Stimulated activated CD8-positive, alpha-beta memory T cell treated with anti-CD3 and anti-CD28 coated beads, Interleukin-2, amount 100 ng/mL, for 48 hours (primary cell): ENCODE measurements at regions not wholly inside any gene's neighbourhood (a gene's known extent, or its start where the extent isn't known, plus 50 kb on each side); places are given as distances from the start of the nearest gene placed in this dataset.

Experiments used
- DNase-seq, 2 donors: peaks; one replicate each; pipeline ENCODE4 v3.0.0-alpha.2; 2020; ENCODE audit warnings: low read depth in 2 of 2

DNA sequence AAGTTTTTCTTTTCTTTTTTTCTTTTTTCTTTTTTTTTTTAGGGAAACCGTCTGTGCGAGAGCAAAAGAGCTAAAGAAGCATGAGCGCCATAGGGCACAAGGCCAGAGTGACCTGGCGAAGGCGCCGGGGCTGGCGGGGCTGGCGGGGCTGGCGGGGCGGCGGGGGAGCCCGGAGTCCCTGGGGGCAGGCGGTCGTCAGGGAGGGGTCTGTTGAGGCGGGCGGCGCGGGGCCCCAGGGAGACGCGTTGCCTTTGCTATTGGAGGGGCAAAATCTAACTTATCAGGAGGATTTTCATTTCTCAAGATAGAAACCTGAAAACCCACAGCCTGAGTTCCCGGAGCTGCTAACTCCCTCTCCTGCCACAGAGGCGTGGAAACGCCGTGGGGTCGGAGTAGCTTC lies 135.6 kb upstream of the SMAD1 start:
- no peak for DNase-seq

DNA sequence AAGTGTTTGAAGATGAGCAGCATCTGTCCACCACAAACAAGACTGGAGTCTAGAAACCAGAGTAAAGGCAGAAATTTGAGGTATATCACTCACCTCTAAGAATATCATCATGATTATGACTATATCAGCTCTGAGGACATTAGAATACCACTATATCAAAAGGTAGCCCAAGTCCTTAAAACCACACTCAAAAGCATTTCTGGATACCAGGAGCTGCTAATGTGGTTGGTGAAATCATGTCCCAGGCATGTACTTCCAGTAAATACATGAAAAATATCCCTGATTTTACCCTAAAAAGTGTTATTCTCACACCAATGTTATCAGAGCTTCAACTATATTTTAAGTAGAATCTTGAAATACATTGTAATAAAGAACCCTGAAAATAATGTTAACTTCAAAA lies 136.3 kb upstream of the SMAD1 start:
- no peak for DNase-seq

DNA sequence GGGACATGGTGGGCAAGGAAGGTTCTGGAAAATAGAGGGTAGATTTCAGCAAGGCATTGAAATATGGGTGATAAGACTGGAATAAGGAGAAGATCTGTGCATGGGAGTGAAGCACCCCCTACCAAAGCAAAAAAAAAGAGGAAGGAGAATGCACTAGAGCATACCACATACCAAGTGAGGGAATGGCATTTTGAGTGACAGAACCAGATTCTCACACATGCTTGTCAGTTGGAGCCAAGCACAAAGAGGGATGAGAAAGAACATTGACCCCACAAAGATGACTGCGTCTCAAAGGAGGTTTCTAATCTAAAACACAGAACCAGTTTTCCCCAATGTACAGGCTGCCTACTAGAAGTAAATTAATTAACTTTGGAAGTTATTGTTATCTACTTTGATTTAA lies 140.3 kb upstream of the SMAD1 start:
- no peak for DNase-seq

DNA sequence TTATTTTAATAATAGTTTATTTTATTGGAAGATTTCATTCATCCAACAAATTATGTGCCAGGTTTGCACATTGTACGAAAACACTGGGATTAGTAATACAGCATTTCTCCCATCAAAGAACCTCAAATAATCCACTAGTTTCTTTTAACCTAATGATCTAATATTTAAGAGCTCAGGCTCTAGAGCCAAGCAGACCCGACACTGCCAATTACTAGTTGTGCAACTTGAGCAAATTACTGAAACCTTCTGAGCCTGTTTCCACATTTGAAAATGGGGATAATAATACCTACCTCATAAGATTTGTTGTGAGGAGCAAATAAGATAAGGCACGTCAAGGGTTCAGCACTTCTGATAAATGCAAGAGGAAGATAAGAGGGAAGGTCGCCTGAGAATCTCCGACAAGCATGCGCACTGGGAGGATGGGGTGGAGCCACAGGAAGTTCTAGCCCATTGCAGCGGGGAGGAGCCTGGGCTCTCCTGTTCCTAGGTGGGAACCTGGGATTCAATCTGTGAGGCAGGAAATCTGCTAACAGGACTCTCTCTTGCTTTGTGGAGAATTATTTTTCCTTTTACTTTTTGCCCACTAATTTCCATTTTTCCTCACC lies 141.5 kb upstream of the SMAD1 start:
- DNase-seq = no peak

DNA sequence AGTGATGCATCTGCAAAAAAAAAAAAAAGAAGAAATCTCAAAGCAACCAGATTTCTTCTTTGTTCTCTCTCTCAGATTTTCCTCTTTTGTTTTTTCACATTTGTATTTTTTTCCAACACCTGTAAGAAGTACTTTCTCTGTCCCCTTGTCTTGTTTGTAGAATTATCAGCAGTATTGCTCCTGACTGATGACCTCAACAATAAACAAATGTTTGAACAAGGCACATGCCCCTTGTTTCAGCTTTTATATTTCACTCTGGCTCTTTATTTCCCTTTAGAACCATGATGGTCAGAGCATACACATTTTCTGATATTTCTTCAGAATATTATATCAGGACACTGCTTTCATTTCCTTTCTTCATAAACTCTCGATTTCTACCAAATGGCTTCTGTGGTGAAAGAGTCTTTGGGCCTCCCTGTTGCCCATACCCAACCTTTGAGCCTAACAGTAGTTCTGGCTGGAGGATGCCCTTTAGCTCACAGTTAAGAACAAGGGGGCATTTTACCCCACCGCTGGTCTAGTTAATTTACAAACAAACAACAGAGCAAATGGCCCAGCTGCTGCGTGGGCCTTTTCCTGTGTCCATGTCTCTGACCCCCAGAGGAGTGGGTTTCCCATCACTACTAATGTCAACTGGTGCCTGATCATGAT lies 142.5 kb upstream of the SMAD1 start:
- no peak for DNase-seq

DNA sequence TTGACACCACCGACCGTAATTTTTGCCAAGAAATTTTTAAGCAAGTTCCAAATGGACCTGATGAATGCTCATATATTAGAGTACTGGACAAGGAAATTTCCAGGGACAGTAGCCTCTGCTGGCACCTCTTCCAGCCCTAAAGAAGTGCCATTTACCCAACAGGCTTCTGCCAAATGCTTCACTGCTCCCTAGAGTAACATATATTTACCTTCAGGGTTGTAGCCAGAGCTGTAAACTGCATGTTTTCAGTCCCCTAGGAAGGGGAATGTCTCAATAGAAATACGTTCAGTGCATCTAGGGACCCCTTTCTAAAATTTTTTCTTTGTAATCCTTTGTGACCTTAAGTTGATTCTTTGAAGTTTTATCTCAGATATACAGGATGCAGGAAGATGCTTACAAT lies 143.1 kb upstream of the SMAD1 start:
- no peak for DNase-seq

DNA sequence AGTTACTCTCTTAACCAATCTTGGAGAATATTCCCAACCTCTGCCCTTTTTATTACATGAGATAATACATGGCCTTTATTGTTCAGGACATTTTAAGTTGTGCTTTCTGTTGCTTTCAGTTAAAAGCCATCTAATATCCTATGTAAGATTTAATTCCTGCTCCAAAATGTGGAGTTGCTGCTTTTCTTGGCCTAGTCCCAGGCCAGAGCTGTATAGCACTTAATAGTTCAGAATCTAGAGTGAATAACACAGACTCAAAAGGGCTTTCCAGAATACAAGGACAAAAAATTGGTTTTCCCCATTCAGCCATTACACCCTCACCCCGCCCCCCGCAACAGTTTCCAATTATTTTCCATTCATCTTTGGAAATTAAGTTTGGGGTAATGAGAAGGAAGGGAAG lies 144.3 kb upstream of the SMAD1 start:
- DNase-seq = no peak

DNA sequence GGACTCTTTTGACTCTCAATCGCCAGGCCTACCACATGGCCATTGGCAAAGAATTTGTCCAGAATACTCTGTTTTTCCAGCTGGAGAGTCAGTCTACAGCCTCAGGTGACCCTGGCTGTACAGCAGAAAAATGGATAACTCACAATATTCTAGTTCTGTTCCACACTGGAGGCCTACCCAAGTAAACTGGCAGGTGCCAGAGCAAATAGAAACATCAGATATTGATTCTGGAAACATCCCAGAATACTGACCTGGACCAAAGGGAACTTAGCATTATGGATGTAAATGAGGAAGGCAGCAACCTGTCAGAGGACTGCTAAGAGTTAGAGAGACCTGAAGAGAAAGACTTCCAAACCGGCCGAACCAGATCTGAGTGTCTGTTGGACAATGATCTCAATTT lies 147.9 kb upstream of the SMAD1 start:
- no peak for DNase-seq

DNA sequence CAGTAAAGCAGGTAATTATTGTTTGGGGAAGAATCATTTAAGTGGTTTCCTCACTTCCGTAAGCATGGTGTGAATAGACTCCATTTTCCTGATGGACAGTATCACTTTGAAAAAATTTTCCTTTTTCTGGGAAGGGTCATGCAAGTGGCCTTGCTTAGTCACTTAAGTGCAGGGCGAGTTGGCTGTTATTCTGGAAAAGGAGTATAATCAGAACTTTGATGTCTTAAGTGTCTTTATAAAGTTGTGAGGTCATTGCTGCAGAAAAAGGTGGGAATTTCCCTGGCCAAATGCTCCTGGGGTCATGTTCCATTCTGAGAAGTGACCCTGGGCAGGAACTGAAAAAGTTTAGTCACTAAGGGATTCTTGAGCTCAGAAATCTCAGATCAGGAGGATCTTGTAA lies 146.1 kb upstream of the OTUD4 start:
- no peak for DNase-seq

DNA sequence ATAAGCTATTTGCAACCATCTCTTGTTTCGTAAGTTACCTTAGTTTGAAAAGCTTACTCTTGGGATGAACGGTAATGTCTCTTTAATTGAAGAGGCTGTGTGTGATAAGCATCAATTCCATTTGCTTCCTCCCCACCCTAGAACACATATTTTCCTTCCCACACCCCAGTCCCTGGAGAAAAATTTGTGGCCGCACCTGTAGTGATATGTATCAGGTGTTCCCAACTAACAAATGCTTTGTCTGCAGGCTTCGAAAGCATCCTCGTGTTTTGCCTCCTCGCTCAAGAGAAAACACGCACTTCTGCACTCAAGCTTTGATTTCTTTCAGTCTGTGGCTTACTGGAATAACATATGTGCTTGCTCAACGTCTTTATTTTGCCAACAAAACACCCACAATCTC lies 143.8 kb upstream of the OTUD4 start:
- DNase-seq = no peak

DNA sequence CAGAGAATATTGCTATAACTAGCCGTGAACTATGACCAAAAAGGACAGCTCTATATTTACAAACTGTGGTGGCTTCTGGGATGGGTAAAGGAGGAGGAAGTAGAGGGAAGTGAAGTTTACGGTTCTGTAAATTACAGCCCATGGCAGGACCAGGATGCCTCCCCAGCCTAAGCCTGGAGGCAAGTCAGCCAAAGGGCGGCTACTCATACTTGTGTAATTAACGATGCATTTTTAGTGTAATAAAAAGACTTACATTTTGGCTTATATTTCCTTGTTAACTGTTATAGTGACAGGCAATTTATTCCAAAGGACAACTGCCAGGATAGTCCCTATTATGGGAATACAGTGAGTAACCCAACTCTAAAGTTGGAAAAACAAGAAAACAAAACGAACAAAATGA lies 139.9 kb upstream of the OTUD4 start:
- DNase-seq = no peak

DNA sequence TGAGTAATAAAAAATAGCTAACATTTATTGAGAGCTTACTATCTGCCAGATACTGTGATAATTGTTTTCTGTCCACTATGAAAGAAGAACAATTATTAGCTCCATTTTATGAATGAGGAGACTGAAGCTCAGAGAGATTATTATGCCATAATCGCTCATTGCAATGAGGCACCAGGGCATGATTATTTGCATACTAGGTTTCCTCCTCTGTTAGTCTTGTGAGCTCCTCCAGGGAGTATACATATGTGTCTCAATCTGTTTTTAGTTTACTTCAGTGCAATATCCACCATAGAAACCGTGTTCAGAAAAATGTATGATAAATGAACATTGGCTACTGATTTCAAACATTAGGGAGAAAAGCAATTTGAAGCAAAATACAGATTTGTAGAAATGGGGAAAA lies 139.4 kb upstream of the OTUD4 start:
- DNase-seq = no peak

DNA sequence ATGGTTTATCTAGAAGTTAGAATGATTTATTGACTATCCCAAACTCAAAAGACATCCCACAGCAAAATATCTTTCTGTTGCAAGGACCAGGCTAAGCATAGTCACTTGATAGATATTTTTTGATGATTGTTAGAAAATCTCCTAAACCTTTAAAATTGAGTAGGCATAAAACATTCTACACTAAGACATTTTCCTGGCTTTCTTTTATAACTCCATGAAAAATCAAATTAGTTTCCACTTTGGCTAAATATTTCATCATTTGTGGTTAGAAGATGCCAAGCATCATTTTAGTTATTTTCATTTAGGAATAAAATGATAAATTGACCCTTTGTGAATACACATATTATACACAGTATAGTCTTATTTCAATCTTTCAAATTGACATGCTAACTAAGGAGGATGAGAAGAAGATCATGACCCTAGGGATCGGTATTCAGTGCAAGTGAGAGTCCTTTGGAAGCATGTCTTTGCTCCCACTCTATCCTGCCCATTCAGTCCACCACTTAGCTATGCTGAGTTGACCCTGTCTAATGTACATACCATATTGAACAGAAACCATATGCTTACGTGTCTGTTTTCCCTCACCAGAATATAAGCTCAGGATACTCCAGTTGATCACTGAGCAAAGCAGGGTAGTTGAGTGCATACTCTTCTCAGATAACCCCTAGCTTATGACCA lies 136.6 kb upstream of the OTUD4 start:
- DNase-seq = no peak

DNA sequence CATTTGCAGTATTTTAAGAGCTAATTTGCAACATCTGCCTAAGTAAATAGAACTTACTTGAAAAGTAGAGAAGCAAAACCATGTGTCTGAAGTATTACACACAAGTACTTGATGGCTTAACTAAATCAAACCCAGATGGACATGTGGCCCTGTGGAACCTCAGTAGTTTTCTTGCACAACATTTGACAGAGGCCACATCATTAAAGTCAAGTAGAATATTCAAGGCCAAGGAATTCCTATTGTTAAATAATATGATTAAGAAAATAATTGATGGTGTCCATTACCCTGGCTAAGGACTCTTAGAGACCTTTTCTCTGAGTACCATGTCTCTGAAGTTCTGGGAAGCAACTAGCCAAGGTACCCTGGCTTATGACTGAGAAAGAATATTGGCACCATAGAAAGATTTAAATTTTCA lies 135.4 kb upstream of the OTUD4 start:
- no peak for DNase-seq

DNA sequence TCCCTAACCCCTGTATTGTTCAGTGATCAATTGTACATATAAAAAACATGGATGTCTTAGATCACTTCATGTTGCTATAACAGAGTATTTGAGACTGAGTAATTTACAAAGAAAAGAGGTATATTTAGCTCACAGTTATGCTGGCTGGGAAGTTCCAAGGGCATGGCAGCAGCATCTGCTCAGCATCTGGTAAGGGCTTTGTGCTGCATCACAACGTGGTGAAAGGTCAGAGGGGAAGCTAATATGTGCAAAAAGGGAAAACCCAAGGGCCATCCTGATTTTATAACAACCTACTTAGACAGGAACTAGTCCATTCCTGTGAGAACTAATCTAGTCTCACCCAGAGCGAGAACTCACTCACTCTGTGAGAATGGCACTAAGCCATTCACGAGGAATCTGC lies 128.2 kb upstream of the OTUD4 start:
- no peak for DNase-seq

DNA sequence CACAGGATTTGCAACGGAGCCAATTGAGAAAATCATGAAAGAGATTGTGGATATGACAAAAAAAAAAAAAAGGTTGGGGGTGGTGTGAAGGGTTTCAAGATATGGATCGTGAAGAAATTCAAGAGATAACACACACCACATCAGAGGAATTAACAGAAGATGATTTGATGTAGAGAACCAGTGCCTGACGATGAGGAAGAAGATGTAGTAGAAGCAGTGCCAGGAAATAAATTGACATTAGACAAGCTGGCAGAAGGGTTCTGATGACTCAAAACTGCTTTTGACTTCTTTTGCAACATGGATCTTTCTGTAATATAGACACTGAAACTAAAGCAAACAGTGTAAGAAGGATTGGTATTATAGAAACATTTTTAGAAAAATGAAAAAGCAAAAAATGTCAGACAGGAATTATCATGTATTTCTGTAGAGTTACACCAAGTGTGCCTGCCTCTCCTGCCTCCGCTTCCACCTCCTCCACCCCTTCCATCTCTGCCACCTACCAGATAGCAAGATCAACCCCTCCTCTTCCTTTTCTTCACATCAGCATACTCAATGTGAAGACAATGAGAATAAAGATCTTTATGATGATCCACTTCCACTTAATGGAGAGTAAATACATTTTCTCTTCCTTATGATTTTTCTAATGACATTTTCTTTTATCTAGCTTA lies 127.5 kb upstream of the OTUD4 start:
- DNase-seq = no peak

DNA sequence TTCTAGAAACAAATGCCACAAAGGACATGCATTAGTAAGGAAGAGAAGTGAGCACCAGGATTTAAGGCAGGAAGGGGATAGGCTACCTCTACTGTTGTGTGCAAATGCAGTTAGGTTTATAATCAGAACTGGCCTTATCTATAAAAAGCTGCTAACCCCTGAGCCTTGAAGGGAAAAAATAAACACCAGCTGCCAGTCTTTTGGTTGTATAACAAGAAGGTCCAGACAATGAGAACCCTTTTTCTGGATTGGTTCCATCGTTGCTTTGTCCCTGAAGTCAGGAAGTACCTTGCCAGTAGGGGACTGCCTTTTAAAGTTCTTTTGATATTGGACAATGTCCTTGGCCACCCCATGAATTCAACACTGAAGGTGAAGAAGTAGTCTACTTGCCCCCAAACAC lies 126.7 kb upstream of the OTUD4 start:
- DNase-seq = no peak

DNA sequence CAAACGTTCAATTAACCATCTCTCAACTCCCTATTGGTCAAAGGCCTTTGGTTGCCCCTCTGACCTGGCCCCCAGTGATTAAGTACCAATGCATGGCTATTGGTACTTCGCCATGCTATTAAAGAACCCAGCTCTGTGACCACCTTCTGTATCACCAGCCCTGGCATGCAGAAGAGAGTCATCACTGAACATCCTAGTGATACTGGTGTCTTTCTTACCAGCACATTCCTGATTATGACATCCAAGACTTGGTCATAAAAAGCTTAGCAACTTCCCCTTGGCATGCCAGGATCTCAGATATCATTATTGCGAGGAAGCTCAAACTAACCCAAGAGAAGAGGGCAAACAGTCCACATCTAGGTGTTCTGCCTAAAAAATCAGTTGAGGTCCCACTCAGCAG lies 122.3 kb upstream of the OTUD4 start:
- DNase-seq = no peak

DNA sequence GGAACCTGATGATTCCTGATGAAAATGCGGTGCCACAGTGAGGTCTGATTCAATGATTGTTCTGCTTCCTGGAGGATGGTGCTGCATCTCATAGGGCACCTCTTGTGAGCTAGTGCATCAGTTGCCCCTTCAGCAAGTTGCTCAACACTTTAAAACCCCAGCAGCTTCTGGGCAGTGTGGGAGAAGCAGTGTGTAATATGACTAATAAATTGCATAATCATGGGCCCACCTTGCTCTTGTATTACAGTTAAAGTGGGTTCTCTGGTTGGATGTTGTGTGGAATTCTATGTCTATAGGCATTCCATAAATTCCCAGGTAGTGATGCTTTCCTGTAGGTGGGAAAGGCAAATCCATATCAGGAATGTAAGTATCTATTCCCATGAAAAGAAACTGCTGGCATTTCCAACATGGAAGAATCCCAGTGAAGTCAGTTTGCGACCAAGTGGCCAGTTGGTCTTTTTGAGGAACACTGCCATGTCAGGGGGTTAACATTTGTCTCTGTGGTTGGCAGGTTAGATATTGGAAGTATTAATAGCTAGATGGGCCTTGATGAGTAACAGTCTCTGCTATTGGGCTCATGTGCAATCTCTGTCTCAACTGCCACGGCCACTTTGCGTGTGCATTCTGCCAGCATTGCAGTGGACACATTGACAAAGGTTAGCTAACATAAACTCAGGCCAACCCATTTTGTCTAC lies 121.1 kb upstream of the OTUD4 start:
- no peak for DNase-seq

DNA sequence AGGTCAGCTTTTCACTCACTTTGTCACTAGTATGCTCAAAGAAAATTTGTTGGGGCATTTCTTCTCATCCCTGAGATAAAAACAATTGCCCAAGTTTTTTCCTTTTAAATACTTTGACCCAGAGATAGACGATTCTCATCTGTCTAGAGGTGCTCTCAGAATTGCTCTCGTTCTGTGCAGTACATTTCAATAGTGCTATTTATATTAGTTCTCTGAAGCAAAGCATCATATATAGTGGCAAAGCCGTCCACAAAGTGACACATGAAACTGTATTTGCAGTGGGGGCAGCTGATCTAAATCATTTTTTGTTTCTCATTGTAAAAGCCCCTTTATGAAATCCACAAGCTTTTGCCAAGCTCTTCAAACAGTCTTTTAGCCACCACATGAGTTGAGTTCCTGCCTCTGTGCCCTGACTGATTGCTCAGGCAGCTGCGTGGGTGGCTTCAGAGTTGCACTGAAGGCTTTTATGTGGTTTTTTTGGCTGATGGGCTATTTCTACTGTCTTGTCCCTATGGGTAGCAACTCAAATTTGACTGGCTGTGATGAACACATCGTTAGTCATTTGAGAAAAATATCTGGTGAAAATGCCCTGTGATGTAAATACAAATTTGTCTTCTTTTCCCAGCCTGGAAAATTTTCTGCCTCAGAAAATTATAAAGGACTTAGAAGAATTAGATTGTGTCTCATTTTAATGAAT lies 119.1 kb upstream of the OTUD4 start:
- DNase-seq = peak; percentile 61 to 67

DNA sequence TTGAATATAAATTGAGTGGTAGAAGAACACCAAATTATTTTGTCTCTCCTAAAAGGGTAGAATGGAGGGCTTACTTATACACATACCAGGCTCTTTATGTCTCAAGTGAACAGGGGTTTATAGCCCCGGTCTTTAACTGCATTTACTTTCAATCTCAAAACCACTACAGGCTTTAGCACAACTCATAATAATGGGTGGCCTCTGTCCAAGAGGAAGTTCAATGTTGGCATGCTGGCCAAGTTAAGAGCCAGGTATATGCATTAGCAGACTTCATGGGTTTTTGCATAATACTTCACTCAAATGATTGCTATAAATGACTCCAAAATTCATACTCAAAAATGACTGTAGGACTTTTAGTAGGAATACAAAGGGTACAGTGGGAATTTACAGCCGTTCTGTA lies 118.5 kb upstream of the OTUD4 start:
- DNase-seq = no peak

DNA sequence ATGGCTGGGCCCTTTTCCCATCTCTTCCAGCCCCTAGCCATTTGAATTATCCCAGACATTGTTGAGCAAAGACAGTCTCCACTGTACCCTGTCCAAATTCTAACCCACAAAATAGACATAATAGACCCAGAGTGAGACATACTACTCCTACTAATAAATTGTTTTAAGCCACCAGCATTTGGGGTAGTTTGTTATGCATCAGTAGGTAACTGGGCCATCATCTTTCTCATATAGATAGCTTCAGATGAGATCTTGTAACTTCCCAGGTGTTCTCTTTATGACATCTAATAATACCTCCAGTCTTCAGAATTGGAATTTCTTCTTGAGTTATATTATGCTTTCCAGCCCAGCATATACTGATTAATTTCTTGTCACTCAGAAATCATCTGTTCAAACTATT lies 117.2 kb upstream of the OTUD4 start:
- DNase-seq = no peak
